Smooth muscle cell (in vitro differentiated cells): ENCODE measurements at regions not wholly inside any gene's neighbourhood (a gene's known extent, or its start where the extent isn't known, plus 50 kb on each side); places are given as distances from the start of the nearest gene placed in this dataset.

Experiments
- DNase-seq: peaks from one replicate; lab custom pipeline; 2025; ENCODE audit not compliant: unreplicated experiment; lab: John Stamatoyannopoulos, UW
- H2AFZ ChIP-seq: fragments of 200-600 bp; sonication (generic); 2 replicates; pipeline ENCODE4 v1.6.0; 2016; ENCODE audit warnings: antibody characterized with exemption, low read depth, mild to moderate bottlenecking
- H3F3A ChIP-seq: fragments of 200-600 bp; sonication (generic); 2 replicates; pipeline ENCODE4 v1.6.0; 2017; ENCODE audit warnings: antibody characterized with exemption, low read depth
- H3K27ac ChIP-seq: fragments of 200-600 bp; sonication (generic); 2 replicates; pipeline ENCODE4 v1.5.1; 2016; ENCODE audit warnings: low read depth, mild to moderate bottlenecking
- H3K27me3 ChIP-seq: fragments of 200-600 bp; sonication (generic); 2 replicates; pipeline ENCODE4 v1.6.1; 2016; ENCODE audit warnings: low read depth, mild to moderate bottlenecking
- H3K36me3 ChIP-seq: fragments of 200-600 bp; sonication (generic); 2 replicates; pipeline ENCODE4 v1.5.1; 2016; ENCODE audit warnings: low read depth
- H3K4me1 ChIP-seq: fragments of 200-600 bp; sonication (generic); 2 replicates; pipeline ENCODE4 v1.5.1; 2016; ENCODE audit warnings: low read depth
- H3K4me2 ChIP-seq: fragments of 200-600 bp; sonication (generic); 2 replicates; pipeline ENCODE4 v1.6.0; 2016; ENCODE audit warnings: mild to moderate bottlenecking
- H3K4me3 ChIP-seq: fragments of 200-600 bp; sonication (generic); 2 replicates; pipeline ENCODE4 v1.5.1; 2016; ENCODE audit warnings: mild to moderate bottlenecking
- H3K79me2 ChIP-seq: fragments of 200-600 bp; sonication (generic); 2 replicates; pipeline ENCODE4 v1.6.0; 2016; ENCODE audit warnings: low read depth, mild to moderate bottlenecking
- H3K9ac ChIP-seq: fragments of 200-600 bp; sonication (generic); 2 replicates; pipeline ENCODE4 v1.6.0; 2016; ENCODE audit warnings: low read depth
- H3K9me3 ChIP-seq: fragments of 200-600 bp; sonication (generic); replicated peaks from 2 replicates; pipeline ENCODE4 v1.5.1; 2016; ENCODE audit warnings: low read depth
- H4K20me1 ChIP-seq: fragments of 200-600 bp; sonication (generic); 2 replicates; pipeline ENCODE4 v1.6.0; 2016; ENCODE audit warnings: low read depth
- CTCF ChIP-seq: fragments of 200-600 bp; sonication (generic); IDR thresholded peaks from 2 replicates; pipeline ENCODE4 v1.5.1; 2017; ENCODE audit warnings: borderline replicate concordance, mild to moderate bottlenecking, antibody characterized with exemption; ENCODE audit not compliant: insufficient read depth, poor library complexity, severe bottlenecking
- WGBS: methylation state at CpG from one replicate; pipeline ENCODE4 v1.1.7; 2016; ENCODE audit warnings: low lambda C conversion rate; 5-methylcytosine and 5-hydroxymethylcytosine counted together

GRCh38 chr16:55398762-55399161 is 74.8 kb downstream of the IRX6 start:
- DNase-seq, result no peak
- H3K36me3 ChIP-seq, result no peaks in the 10 kb centered on the region
- TF ChIP-seq CTCF, result no peak
- H3F3A ChIP-seq, result no peaks in the 10 kb centered on the region
- H4K20me1 ChIP-seq, result no peaks in the 10 kb centered on the region
- H3K4me3 ChIP-seq, result no peak overlapping the region
- no peak overlapping the region for H3K27ac ChIP-seq
- H3K9ac ChIP-seq, result no peak overlapping the region
- H3K9me3 ChIP-seq, result no peaks in the 10 kb centered on the region
- peaks cover 24% of the 10 kb centered on the region for H3K27me3 ChIP-seq
- no peaks in the 10 kb centered on the region for H3K4me1 ChIP-seq
- H2AFZ ChIP-seq, result no peak overlapping the region
- no peak overlapping the region for H3K4me2 ChIP-seq
- no peaks in the 10 kb centered on the region for H3K79me2 ChIP-seq
- 88% methylated on average over 10 of the region's 10 CpGs for WGBS

DNA sequence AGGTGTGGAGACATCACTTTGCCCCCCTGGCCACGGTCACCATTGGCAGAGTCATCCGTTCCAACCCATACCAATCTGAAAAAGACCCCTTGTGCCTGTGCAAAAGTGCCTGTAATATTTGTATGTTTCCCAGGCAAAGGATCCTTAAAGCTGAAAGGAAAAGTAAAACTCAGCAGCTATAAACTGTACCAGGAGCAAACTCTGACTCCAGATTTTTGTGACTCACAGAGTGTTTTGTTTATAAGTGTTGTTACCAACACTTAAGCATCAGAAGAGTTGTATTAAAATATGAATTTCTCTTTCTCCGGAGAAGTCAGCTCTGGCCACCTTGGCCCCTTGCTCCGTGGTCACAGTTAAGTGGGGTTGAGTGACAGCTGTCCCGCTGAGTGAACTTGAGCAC is 75.9 kb downstream of the IRX6 start:
- Histone ChIP-seq H3K4me1 (no peaks in the 10 kb centered on the region), H3F3A (no peaks in the 10 kb centered on the region), H3K79me2 (no peaks in the 10 kb centered on the region), H3K36me3 (no peaks in the 10 kb centered on the region), H3K9me3 (no peaks in the 10 kb centered on the region), H3K9ac (no peak overlapping the region), H2AFZ (no peak overlapping the region), H3K27me3 (peaks cover 36% of the 10 kb centered on the region), H3K27ac (no peak overlapping the region), H3K4me2 (no peak overlapping the region), H4K20me1 (no peaks in the 10 kb centered on the region), H3K4me3 (no peak overlapping the region)
- DNase-seq, result no peak
- TF ChIP-seq CTCF, result no peak
- WGBS, result 90% methylated on average over 5 of the region's 5 CpGs

GRCh38 chr16:55401046-55401445 is 77.0 kb downstream of the IRX6 start:
- Histone ChIP-seq H3K4me1 (no peaks in the 10 kb centered on the region), H3K4me3 (no peak overlapping the region), H3K9ac (no peak overlapping the region), H2AFZ (no peak overlapping the region), H3K9me3 (no peaks in the 10 kb centered on the region), H3K27me3 (peaks cover 43% of the 10 kb centered on the region), H3K4me2 (no peak overlapping the region), H3F3A (no peaks in the 10 kb centered on the region), H3K79me2 (no peaks in the 10 kb centered on the region), H3K27ac (no peak overlapping the region), H3K36me3 (no peaks in the 10 kb centered on the region), H4K20me1 (no peaks in the 10 kb centered on the region)
- WGBS, result 87% methylated on average over 3 of the region's 3 CpGs
- DNase-seq, result no peak
- TF ChIP-seq CTCF, result no peak

DNA sequence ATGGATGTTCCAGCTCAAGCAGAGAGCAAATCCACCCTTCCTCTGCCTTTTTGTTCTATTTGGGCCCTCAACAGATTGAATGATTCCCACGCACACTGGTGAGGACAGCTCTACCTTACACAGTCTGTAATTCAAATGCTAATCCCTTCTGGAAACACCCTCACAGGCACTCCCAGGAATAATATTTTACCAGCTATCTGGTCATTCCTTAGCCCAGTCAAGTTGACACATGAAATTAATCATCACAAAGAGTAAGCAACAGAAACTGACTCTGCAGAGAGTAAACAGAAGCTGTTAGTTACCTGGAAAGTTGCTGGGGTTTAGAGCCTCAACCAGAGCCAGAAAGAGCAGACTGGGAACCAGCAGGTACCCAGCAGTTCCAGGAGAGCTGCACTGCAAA is 75.5 kb upstream of the MMP2 start:
- no peaks in the 10 kb centered on the region for H3K79me2 ChIP-seq

More for the DNA sequence above, 75.5 kb upstream of the MMP2 start:
- H3K9me3 ChIP-seq, result no peaks in the 10 kb centered on the region
- H3K9ac ChIP-seq, result no peak overlapping the region
- H4K20me1 ChIP-seq, result no peaks in the 10 kb centered on the region
- peaks cover 5% of the 10 kb centered on the region for H3K4me1 ChIP-seq
- DNase-seq, result no peak
- no peaks in the 10 kb centered on the region for H3F3A ChIP-seq
- no peak overlapping the region for H3K27ac ChIP-seq
- no peaks in the 10 kb centered on the region for H3K36me3 ChIP-seq
- no peak overlapping the region for H3K4me3 ChIP-seq
- WGBS, result 92% methylated on average over 1 of the region's 1 CpG
- peaks cover 57% of the 10 kb centered on the region for H3K27me3 ChIP-seq
- H2AFZ ChIP-seq, result no peak overlapping the region
- no peak for TF ChIP-seq CTCF
- no peak overlapping the region for H3K4me2 ChIP-seq
